ENCODE measurements at regions not wholly inside any gene's neighbourhood (a gene's known extent, or its start where the extent isn't known, plus 50 kb on each side); places are given as distances from the start of the nearest gene placed in this dataset.

DNA sequence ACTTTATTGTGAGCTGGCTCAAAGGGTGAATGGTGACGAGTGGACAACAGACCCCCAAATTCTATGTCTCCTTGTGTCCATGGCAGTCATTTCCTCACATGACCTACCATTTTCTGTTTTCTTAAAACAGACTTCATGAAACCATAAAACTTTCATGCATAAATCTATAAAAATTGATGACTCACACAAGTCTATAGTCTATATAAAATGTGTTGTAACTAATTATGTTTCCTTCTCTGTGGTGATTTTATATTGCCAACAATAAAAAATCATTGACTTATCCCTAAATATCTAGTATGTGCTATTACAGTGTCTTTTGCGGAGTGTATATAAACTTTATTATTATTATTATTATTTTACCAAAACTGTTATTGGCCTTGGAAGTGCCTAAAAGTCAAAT is 382.4 kb downstream of the MAT2B start:
- Histone ChIP-seq H3K9ac (ENCODE audit: insufficient read depth, low read length, poor library complexity, severe bottlenecking) (no peak overlapping the region), H3K4me1 (ENCODE audit: control insufficient read depth in 1 of 2, insufficient read depth in 2 of 2, low read length in 2 of 2) (peaks cover 4 to 26% of the 10 kb centered on the region in 2 donors), H2AFZ (ENCODE audit: insufficient read depth, low read depth, low read length, poor library complexity, severe bottlenecking) (no peak overlapping the region), H3K9me3 (replicated peaks in 1 of 2; ENCODE audit: control insufficient read depth in 1 of 2, insufficient read depth in 1 of 2, low read length in 2 of 2) (no peaks in the 10 kb centered on the region), H3K27ac (ENCODE audit: low read depth in 1 of 2, low read length in 2 of 2) (no peak overlapping the region), H3K4me2 (replicated peaks; ENCODE audit: extremely low read depth, low read length, poor library complexity, severe bottlenecking) (no peak overlapping the region), H3K36me3 (replicated peaks in 1 of 2; ENCODE audit: control insufficient read depth in 1 of 2, insufficient read depth in 2 of 2, low read length in 2 of 2) (no peaks in the 10 kb centered on the region), H3K79me2 (ENCODE audit: insufficient read depth, low read length) (no peaks in the 10 kb centered on the region), H3K4me3 (replicated peaks in 1 of 3; ENCODE audit: low read depth in 2 of 3, low read length in 3 of 3) (no peak overlapping the region), H4K20me1 (ENCODE audit: insufficient read depth, low read length) (no peaks in the 10 kb centered on the region), H3K27me3 (ENCODE audit: control insufficient read depth in 2 of 2, insufficient read depth in 2 of 2, low read length in 2 of 2) (no peaks in the 10 kb centered on the region)
- peaks cover 15% of the 10 kb centered on the region for H3K4me1 Mint-ChIP-seq
- DNase-seq = no peak
- WGBS (ENCODE audit: insufficient coverage) = no CpG with 5 or more reads among the region's 2 CpGs
- peaks cover 0 to 1% of the 10 kb centered on the region in 2 donors for H3K36me3 Mint-ChIP-seq
- TF ChIP-seq, protein P1, sequence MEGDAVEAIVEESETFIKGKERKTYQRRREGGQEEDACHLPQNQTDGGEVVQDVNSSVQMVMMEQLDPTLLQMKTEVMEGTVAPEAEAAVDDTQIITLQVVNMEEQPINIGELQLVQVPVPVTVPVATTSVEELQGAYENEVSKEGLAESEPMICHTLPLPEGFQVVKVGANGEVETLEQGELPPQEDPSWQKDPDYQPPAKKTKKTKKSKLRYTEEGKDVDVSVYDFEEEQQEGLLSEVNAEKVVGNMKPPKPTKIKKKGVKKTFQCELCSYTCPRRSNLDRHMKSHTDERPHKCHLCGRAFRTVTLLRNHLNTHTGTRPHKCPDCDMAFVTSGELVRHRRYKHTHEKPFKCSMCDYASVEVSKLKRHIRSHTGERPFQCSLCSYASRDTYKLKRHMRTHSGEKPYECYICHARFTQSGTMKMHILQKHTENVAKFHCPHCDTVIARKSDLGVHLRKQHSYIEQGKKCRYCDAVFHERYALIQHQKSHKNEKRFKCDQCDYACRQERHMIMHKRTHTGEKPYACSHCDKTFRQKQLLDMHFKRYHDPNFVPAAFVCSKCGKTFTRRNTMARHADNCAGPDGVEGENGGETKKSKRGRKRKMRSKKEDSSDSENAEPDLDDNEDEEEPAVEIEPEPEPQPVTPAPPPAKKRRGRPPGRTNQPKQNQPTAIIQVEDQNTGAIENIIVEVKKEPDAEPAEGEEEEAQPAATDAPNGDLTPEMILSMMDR (IDR thresholded peaks at IDR 0.05) = no peak
- intact Hi-C loops (cut with micrococcal nuclease) = no loop called here
- H3K27ac Mint-ChIP-seq = no peak overlapping the region
- no peak overlapping the region for H3K4me3 Mint-ChIP-seq
- H3K9me3 Mint-ChIP-seq = peaks cover 0 to 2% (median 0%) of the 10 kb centered on the region in 7 donors
- peaks cover 0 to 2% (median 0%) of the 10 kb centered on the region in 3 donors for H3K27me3 Mint-ChIP-seq (ENCODE audit: low read depth in 3 of 3)

DNA sequence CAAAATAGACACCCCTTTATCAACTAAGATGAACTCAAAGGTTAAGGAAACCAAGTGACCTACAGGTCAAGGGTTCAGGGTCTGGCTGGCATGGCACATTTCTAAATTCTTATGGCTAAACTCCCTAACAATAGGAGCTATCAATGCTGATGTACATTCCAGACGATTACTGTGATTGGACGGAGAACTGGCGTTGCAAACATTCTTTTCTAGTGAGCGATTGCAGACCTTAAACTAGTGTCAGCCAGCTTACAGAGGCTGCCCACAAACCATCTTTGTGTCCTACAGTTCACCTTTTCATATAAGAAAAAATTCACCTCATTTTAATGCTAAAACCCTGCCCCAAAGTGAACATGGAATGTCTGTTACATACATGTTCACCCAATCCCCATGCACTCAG is 382.9 kb downstream of the MAT2B start:
- intact Hi-C loops (cut with micrococcal nuclease) = no loop called here
- H3K4me2 ChIP-seq (replicated peaks; ENCODE audit: extremely low read depth, low read length, poor library complexity, severe bottlenecking) = no peak overlapping the region
- Mint-ChIP-seq H3K27me3 (ENCODE audit: low read depth in 3 of 3) (peaks cover 0 to 2% (median 0%) of the 10 kb centered on the region in 3 donors), H3K27ac (no peak overlapping the region), H3K4me1 (peaks cover 19% of the 10 kb centered on the region), H3K36me3 (peaks cover 0 to 1% of the 10 kb centered on the region in 2 donors), H3K9me3 (peaks cover 0 to 2% (median 0%) of the 10 kb centered on the region in 7 donors), H3K4me3 (no peak overlapping the region)
- H3K4me1 ChIP-seq (ENCODE audit: control insufficient read depth in 1 of 2, insufficient read depth in 2 of 2, low read length in 2 of 2) = peaks cover 9 to 31% of the 10 kb centered on the region in 2 donors
- H2AFZ ChIP-seq (ENCODE audit: insufficient read depth, low read depth, low read length, poor library complexity, severe bottlenecking) = no peak overlapping the region
- H3K9ac ChIP-seq (ENCODE audit: insufficient read depth, low read length, poor library complexity, severe bottlenecking) = no peak overlapping the region
- H3K36me3 ChIP-seq (replicated peaks in 1 of 2; ENCODE audit: control insufficient read depth in 1 of 2, insufficient read depth in 2 of 2, low read length in 2 of 2) = no peaks in the 10 kb centered on the region
- H4K20me1 ChIP-seq (ENCODE audit: insufficient read depth, low read length) = no peaks in the 10 kb centered on the region
- no peak overlapping the region for H3K27ac ChIP-seq (ENCODE audit: low read depth in 1 of 2, low read length in 2 of 2)
- H3K4me3 ChIP-seq (replicated peaks in 1 of 3; ENCODE audit: low read depth in 2 of 3, low read length in 3 of 3) = no peak overlapping the region
- no peaks in the 10 kb centered on the region for H3K27me3 ChIP-seq (ENCODE audit: control insufficient read depth in 2 of 2, insufficient read depth in 2 of 2, low read length in 2 of 2)
- 92% methylated on average over 4 of the region's 4 CpGs for WGBS (ENCODE audit: insufficient coverage)
- TF ChIP-seq, protein P1 (IDR thresholded peaks at IDR 0.05) = no peak
- no peaks in the 10 kb centered on the region for H3K79me2 ChIP-seq (ENCODE audit: insufficient read depth, low read length)
- no peaks in the 10 kb centered on the region for H3K9me3 ChIP-seq (replicated peaks in 1 of 2; ENCODE audit: control insufficient read depth in 1 of 2, insufficient read depth in 1 of 2, low read length in 2 of 2)
- DNase-seq = no peak

All from CD14-positive monocyte (primary cell).